ENCODE measurements at regions not wholly inside any gene's neighbourhood (a gene's known extent, or its start where the extent isn't known, plus 50 kb on each side); places are given as distances from the start of the nearest gene placed in this dataset.

GRCh38 chr2:81196933-81197628 lies 892.5 kb upstream of the LRRTM1 start:
- Histone ChIP-seq H3K27me3 (no peaks in the 10 kb centered on the region), H3K4me1 (ENCODE audit: low read depth) (no peaks in the 10 kb centered on the region), H3K36me3 (no peaks in the 10 kb centered on the region), H3K27ac (no peak overlapping the region), H3K4me3 (no peak overlapping the region), H3K9me3 (ENCODE audit: low read depth) (no peaks in the 10 kb centered on the region)
- no peak for DNase-seq (ENCODE audit: low read depth in 1 of 2, low spot score in 1 of 2)
- TF ChIP-seq CTCF (IDR thresholded peaks at IDR 0.05; ENCODE audit: low read depth, low read length) = no peak

DNA sequence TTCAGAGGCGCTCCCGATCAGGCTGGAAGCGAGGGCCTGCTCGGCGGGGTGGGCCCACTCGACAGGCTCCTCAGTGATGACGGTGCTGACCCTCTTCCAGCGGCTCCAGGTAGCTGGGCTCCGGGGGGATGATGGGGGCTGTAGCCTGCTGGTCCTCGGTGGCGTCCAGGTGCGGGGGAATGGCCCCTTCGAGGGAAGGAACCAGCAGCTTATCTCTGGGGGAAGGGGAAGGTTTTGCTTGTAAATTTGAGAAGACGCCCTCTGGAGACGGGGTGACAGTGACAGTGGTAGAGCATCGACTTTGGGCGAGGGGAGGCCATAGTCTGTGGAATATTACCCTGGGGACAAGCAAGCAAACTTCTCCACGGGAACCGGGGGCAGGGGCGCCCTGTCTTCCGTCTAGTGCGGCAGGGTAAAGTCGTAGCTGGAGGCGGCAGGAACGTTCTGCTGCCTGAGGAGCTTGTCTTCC lies 891.9 kb upstream of the LRRTM1 start:
- no peak for DNase-seq (ENCODE audit: low read depth in 1 of 2, low spot score in 1 of 2)
- H3K36me3 ChIP-seq = no peaks in the 10 kb centered on the region
- no peaks in the 10 kb centered on the region for H3K9me3 ChIP-seq (ENCODE audit: low read depth)
- TF ChIP-seq CTCF (IDR thresholded peaks at IDR 0.05; ENCODE audit: low read depth, low read length) = no peak
- no peak overlapping the region for H3K4me3 ChIP-seq
- H3K4me1 ChIP-seq (ENCODE audit: low read depth) = no peaks in the 10 kb centered on the region
- no peaks in the 10 kb centered on the region for H3K27me3 ChIP-seq
- no peak overlapping the region for H3K27ac ChIP-seq

- TF ChIP-seq CTCF (IDR thresholded peaks at IDR 0.05; ENCODE audit: low read depth, low read length) = no peak
- Histone ChIP-seq H3K4me1 (ENCODE audit: low read depth) (no peaks in the 10 kb centered on the region), H3K27ac (no peak overlapping the region), H3K9me3 (ENCODE audit: low read depth) (no peaks in the 10 kb centered on the region), H3K4me3 (no peak overlapping the region), H3K27me3 (no peaks in the 10 kb centered on the region), H3K36me3 (no peaks in the 10 kb centered on the region)
- DNase-seq (ENCODE audit: low read depth in 1 of 2, low spot score in 1 of 2) = no peak
These were observed 891.3 kb upstream of the LRRTM1 start for GRCh38 chr2:81195774-81196382.

GRCh38 chr2:81195017-81195773 lies 890.6 kb upstream of the LRRTM1 start:
- Histone ChIP-seq H3K27me3 (no peaks in the 10 kb centered on the region), H3K4me1 (ENCODE audit: low read depth) (no peaks in the 10 kb centered on the region), H3K4me3 (no peak overlapping the region), H3K36me3 (no peaks in the 10 kb centered on the region), H3K9me3 (ENCODE audit: low read depth) (no peaks in the 10 kb centered on the region), H3K27ac (no peak overlapping the region)
- TF ChIP-seq CTCF (IDR thresholded peaks at IDR 0.05; ENCODE audit: low read depth, low read length) = no peak
- no peak for DNase-seq (ENCODE audit: low read depth in 1 of 2, low spot score in 1 of 2)

DNA sequence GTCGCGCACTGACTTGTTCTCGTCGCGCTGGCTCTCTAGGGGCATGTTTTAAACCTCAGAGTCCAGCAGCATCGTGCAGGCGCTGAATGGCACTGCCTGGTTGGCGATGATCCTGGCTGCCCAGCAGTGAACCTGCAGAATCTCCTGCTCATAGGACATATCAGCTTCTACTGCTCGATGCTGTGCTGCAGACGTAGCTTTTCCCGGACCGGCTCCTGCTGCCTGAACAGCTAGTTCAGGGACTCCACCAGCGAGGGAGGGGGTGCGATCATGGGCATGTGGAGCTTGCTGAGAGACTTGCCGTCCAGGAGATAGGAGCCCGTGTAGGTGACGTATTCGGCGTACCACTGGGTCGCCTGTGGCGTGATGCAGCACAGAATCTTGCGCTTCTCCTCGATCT lies 890.0 kb upstream of the LRRTM1 start:
- no peak for DNase-seq (ENCODE audit: low read depth in 1 of 2, low spot score in 1 of 2)
- H3K9me3 ChIP-seq (ENCODE audit: low read depth) = no peaks in the 10 kb centered on the region
- H3K4me3 ChIP-seq = no peak overlapping the region
- TF ChIP-seq CTCF (IDR thresholded peaks at IDR 0.05; ENCODE audit: low read depth, low read length) = no peak
- no peaks in the 10 kb centered on the region for H3K36me3 ChIP-seq
- H3K27ac ChIP-seq = no peak overlapping the region
- H3K27me3 ChIP-seq = no peaks in the 10 kb centered on the region
- no peaks in the 10 kb centered on the region for H3K4me1 ChIP-seq (ENCODE audit: low read depth)

All from cardiac muscle cell (in vitro differentiated cells and primary cell).